HG03095 (cell line): ENCODE measurements at regions not wholly inside any gene's neighbourhood (a gene's known extent, or its start where the extent isn't known, plus 50 kb on each side); places are given as distances from the start of the nearest gene placed in this dataset.

Experiments
- ATAC-seq: cut with Tn5 transposase; IDR thresholded peaks from one replicate; pipeline ENCODE4 v1.9.1; 2021; ENCODE audit warnings: moderate library complexity; ENCODE audit not compliant: unreplicated experiment

DNA sequence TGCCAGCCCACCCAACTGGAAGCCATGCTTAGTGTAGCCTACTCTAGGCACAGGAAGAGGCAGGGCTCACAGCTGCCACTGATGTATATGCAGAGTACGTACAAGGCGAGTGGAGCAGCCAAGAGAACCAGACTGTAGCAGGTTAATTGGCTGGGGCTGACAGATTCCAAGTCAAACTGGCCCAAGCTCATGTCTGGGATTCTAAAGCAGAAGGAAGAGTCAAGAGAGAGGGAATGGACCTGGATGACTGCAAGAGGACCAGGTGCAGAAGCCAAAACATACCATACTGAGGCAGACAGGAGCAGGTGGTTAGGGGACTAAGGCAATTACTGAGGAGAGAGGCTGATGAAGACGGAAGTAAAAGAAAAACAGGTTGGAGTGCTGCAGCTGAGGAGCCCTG is 51.3 kb upstream of the LRRN2 start:
- ATAC-seq, result no peak

DNA sequence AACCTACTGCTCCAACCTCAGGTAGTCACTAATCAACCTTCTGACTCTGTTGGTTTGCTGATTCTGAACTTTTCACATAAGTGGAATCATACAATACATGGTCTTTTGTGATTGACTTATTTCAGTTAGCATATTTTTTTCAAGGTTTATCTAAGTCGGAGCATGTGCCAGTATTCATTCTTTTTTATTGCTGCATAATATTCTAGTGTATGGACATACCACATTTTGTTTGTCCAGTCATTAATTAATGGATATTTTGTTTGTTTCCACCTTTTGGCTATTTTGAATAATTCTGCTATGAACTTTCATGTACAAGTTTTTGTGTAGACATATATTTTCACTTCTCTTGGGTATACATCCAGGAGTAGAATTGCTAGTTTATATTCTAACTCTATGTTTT is 53.0 kb upstream of the LRRN2 start:
- no peak for ATAC-seq

DNA sequence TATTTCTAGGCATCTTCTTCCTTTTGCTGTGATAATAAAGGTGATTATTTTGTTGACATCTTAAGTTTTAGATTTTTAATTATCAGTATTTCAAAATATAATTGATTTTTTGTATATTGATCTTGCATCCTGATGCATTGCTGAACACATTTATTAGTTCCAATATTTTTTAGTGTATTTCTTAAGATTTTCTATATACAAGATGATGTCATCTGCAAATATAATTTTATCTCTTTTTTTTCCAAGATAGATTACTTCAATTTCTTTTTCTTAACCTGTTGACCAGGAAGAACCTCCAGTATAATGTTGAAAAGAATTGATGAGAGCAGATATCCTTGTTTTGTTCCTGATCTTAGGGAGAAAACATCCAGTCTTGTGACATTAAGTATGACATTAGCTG is 54.8 kb upstream of the LRRN2 start:
- ATAC-seq, result no peak

DNA sequence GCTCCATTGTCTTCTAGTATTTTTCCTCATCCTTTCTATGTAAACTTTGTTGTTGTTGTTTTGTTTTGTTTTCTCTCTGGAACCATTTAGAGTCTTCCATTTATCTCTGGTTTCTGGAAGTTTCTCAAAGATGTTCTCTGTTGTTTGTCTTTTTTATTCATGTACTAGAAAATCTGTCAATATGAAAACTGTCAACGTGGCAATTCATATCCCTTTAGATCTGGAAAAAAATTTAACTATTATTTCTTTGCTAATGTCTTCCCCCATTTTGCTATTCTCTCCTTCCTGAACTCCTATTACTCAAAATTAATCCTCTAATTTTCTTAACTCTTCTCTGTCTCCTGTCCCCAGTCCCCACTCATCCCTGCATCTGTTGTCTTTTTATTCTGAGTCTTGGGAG is 55.9 kb upstream of the LRRN2 start:
- no peak for ATAC-seq

DNA sequence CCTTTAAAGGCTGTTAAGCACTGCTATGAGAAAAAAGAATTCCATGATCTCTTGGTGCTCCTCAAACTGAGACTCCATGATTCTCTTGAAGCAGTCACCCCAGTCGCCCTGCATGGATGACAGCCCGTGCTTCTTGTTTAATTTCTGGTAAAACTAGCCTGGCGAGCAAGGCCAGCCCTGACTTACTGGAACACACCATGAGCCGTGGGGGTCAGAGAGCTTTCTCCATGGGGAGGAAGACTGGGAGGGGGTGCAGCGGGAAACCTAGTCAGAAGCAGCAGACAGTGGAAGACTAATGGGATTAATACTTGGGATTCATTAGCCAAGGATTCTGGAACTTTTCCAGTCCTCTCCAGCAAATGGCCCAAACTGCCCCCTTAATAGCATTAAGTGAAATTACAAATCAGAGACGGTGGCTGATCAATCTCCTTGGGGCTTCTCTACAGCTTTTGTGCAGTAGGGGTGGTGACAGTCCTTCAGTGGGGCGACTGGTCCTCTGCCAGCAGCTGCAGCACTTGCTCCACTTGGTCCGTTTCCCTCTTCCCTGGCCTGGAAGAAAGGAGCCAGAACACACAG is 57.2 kb upstream of the LRRN2 start:
- ATAC-seq, result no peak

DNA sequence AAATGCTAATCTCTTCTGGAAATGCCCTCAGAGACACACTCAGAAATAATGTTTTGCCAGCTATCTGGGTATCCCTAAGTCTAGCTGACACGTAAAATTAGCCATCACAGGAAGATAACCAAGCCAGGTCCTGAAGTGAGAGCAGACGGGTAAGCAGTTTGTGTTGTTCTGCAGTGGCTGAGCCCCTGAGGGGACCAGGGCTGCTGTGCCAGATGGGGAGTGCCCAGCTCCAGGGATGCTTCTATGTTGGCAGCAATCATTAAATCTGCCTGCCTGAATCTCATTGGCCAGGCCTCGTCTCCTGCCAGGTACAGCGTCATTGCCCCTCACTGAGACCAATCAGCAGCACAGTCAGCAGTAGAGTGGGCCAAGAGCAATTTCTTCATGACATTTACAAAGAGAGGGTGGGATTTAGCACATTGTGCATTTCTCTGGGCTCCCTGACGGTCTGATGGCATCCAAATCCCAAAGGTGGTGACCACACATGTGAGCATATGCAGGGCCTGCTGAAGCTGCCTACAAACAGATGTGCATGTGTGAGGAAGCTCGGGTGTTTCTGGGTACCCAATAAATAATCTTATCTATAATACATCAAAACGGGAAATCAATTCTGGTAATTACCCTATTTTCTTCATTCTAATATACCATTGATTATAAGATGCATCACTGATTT is 58.7 kb upstream of the LRRN2 start:
- ATAC-seq, result no peak

DNA sequence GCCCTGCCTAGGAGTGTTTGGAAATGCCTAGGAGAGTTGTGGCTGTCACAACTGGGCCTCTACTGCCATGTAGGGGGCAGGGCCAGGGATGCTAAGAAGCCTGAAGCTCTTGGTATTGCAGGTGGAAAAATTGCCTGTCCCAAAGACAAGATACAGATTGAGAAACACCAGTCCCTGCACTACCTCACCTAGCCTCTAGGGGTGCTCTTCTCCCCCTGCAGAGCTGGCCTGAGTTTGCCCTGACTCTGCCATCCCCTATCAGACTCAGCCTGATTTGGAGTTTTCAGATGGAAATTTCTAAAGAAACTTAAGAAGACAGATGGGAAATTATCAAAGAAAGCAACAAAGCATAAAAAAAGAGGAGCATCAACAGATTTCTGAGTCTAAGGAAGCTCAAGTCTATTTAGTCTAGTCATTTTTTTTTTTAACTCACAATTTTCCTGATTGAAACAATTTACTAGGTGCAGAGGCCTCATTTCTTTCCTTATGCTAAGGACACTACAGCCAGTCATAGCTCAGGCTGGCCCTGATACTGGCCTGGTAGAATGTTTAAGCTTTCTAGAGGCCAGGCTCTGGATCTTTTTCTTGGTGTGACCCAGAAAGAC is 61.4 kb upstream of the LRRN2 start:
- ATAC-seq, result no peak

DNA sequence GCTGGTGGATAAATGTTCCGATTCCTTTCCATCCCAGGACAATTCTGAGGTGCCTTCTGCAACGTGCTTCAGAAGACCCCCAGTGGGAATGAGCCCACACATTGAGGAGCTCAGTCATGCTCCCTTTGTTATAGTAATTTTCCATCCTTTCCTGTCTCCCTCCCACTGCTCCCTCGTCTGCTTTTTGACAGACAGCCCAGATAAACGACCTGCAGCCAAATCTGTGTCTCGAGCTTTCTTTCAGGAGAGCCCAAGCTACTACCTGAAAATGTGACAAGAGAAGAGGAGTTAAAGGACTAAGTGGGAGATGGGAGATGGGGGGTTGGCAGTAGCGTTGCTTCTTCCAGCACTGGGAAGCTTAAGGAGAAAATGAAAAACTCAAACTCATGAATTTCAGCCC is 65.9 kb upstream of the LRRN2 start:
- no peak for ATAC-seq

DNA sequence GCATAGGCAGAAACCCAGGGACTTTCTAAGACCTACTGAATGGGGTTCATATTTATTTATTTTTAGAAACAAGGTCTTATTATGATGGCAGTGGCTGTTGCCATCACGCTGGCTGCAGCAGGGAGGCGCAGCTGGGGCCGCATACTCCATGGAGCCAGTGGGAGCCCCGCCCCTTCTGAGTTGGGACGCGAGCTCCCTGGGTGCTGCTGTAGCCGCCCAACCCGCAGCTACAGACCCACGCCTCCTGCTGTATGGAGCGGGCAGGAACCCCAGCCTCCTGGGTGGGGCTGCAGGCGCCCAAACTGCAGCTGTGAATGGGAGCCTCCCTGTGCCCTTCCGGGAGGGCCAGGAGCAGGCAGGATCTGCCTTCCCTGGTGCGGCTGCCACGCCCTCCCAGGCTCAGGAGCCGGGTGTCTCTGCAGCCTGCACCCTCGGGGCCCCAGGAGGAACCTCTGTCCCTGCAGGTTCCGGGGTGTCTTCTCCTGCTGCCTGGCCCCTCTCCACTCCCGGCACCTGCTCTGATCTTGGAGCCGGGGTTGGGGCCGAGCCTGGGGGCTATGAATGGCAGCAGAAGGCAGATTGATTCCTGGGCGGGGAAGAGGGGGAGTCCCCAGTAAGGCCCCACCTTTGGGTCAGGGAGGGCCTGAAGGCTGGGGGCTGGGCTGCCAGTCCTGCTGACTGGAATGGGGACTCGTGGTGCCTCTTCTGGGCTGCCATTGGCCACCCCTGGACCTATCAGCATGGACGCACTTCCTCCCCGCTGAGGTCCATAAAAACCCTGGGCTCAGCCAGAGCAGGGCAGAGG is 66.5 kb upstream of the LRRN2 start:
- no peak for ATAC-seq

DNA sequence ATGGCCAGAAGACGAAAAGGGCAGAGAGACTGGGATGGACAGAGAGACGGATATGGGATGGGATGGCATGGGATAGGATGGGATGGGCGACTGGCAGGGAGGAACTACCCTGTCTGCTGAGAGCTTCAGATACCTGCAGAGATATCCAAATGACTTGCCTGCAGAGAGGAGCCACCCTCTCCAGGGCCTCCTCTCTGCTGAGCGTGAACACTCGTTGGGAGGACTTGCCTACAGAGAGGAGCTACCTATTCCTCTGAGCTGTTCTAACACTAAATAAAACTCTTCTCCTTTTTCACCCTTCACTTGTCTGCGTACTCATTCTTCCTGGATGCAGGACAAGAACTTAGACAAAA is 67.1 kb upstream of the LRRN2 start:
- no peak for ATAC-seq

DNA sequence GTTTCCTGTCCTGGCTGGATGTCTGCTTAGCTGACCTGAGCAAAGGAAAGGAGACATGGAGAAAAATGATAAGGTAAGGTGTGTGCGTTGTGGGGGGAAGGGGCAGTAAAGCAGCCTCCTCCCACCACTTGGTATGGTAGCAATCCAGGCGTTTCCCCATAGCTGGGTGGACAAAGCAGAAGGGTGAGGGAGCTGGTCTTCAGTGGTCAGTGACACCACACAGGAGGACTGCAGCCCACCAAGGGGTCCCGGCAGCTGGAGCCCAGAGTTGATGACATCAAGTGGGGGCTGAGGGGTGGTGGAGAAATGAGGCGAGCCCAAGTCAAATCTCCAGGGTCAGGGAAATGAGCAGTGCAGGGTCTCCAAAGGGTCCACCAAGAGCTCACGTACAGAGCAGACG is 69.3 kb upstream of the LRRN2 start:
- ATAC-seq, result no peak

DNA sequence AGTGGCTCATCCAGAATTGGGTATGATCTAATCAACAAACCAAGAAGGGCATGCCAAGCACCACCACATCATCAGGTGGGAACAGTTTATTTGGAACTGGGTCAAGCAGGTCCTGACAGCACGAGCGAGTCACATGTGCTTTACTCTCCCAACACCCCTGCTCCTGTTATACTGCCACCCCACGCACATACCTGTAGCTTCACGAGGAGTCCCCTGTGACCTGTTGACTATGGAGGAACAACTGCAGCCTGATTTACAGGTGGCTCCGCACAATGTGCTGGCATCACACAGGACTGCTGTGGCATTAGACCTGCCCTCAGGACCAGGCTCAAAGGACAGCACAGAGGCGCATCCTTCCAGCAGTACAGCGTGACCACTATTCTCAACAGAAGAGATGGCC is 70.8 kb upstream of the LRRN2 start:
- no peak for ATAC-seq

DNA sequence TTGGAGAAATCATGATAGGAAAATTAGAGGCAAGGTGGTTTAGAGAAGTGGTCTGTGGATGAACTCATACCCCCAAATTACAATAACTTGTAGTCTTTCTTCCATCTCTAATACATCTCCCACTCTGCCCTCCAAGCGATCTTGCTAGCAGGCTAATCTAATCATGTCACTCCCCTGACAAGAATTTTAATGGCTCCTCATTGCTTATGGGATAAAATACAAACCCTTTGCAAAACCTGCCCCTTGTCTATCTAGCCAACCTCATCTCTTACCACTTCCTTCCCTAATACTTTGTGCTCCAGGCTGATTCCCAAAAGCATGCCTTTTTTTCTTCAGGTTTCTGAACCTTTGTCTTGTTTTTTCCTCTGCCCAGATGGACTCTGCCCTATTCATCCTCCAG is 71.3 kb upstream of the LRRN2 start:
- no peak for ATAC-seq

DNA sequence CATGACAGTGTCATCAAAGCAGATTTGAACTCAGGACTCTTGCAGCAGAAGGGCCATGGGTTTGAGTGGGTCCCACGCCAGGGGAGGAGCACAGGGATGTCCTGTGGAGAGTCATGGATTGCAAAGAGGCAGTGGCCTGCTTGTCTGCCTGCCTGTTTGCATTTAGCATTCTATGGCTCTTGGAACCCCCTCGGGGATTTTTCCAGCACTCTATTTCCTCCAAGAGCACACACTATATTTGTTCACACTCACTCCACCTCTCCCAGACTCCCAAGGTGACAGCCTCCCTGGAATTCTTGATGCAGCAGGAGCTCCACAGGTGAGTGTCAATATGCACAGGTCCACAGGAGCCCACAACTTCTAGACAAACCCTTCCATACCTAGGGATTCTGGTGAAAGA is 73.1 kb upstream of the LRRN2 start:
- no peak for ATAC-seq

DNA sequence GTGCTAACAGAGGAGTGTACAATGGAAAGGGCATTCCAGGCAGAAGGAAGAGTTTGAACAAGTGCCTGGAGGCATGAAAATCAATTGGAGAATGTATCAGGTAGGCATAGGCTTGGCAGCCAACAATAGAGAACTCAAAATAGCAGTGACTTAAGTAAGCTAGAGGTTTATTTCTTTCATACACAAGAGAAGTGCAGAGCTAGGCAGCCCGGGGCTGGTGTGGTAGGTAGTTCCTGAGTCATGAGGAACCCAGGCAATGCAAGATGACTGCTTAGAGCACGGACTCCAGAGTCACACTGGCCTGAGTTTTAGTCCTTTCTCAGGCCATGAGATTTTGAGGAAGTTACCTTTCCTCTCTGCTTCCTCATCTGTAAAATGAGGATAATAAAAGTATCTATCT is 74.8 kb upstream of the LRRN2 start:
- ATAC-seq, result no peak

DNA sequence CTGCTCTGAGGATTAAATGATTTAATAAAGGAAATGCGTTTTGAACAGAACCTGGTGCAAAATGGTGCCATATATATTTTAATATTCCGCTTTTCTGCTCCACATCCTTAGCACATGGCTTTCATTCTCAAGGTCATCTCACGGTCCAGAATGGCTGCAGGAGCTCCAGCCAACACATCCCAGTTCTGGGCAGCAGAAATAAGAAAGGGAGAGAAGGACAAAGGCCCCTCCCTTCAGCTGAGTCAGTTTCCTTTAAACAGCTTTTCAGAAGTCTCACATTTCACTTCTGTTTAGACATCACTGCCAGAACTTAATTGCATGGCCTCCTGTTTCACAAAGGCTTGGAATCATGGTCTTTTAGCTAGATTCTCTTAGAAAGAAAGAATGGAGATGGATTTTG is 75.2 kb upstream of the LRRN2 start:
- no peak for ATAC-seq

DNA sequence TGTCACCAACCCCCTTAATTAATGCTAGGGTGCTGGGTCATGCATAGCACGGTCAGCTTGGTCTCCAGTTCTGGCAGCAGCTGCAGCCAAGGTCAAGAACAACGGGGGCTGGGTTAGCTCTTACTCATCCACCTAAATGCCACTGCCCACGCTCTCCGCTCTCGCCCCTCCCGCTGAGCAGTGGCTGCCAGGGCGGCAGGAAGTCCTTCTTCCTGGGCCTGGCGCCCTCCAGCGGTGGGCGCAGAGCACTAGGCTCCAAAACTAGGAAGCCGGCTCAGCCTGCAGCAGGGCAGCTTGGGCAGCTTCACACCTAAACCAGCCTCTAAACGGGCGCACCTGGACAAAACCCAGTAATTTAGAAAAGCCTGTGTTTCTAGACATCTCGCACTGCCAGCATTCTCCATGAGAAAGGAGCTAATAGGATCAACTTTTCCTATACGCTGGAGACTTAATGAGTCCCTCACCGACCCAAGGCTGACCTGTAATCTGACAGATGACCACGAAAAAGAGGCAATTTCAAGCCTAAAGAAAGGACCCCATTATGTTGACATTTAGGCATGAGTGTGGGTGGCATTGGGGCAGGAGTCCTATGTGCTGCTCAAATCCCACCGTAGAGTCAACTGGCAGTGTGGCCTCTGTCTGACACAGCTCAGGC is 78.4 kb upstream of the LRRN2 start:
- peak; percentile 81 for ATAC-seq

DNA sequence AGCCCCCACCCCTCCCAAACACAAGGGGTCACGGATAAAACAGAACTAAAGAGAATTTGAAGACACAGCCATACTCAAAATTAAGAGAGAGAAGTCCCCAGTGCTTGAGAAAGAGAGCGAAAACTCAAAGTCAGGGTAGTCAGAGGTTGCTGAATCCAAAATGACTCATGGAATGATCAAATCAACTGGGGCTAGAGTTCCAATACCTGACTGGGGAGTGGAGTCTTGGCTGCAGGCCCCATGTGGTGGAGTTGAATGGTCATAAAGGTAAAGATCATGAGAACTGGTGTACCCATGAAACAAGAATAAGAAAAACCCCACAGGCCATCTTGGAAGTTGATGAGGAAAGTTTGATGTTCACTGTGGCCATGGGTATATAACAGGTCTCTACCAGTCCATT is 84.5 kb upstream of the LRRN2 start:
- ATAC-seq, result no peak

DNA sequence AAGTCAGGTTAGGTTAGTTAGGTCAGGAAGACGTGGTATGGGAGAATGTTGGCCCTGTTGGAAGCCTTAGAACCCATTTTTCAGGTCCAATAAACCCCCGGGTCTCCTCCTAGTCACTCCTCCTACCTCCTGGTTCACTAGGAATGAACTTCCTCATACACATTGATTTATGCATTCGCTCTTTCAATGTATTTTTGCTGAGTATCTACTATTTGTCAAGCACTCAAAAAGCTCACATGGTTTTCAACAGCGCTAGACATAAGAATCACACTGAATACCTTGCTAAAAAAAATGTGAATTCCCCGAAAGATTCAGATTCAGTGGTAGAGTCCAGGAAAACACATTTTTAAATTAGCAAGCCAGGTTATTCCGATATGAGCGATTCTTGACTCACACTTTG is 85.8 kb upstream of the LRRN2 start:
- ATAC-seq, result no peak

DNA sequence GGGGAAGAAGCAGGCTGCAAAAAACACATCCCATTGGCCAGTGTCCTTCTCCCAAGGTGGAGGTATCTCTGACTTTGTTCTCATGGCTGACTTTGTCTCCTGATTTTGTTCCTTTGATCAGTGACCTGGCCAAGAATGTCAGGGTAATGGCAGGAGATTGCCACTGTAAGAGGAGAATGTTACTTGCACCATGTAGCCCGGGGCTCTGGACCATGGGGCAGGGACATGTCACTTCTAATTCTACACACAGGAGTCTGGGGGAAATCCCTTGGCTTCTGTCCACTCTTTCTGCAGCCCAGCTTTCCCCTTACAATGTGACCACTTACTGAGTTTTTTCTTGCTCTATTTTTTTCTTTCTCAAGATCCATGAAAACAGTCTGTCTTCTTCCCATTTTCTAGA is 87.7 kb upstream of the LRRN2 start:
- no peak for ATAC-seq

DNA sequence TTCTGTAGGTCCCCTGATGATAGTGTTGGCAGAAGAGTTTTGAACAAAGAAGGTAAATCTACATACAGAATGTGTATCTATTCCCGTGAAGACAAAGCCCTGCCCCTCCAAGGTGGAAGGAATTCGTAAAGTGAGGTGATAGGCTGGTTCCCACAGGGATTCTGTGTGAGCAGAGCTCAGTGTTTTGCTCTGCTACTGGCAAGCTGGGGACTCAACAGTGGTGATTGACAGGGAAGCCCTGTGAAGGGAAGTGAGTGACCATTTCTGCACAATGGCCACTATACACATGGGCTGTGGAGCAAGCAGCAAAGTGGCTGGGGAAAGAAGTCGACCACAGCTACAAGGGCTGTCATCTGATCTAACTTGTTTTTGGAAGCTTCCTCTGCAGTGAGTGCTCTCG is 90.0 kb upstream of the LRRN2 start:
- no peak for ATAC-seq

DNA sequence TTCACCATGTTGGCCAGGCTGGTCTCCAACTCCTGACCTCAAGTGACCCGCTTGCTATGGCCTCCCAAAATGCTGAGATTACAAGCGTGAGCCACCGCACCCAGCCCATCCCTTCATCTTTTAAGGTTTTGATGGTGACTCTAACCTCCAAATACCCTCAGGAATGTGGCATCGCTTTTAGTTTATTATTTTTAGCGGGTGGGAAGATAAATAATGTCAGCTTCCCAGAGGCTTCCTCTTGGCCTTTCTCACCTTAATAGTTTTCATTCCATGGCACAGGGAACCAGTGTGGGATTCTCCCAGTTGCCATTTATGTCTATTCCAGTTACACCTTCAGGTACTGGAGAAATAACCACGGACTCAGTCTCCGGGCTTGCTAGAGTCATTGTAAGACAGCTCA is 92.1 kb upstream of the LRRN2 start:
- no peak for ATAC-seq
